A673 (cell line): ENCODE measurements at regions not wholly inside any gene's neighbourhood (a gene's known extent, or its start where the extent isn't known, plus 50 kb on each side); places are given as distances from the start of the nearest gene placed in this dataset.

Source experiments
- BruUV-seq: library from RNA; stranded (reverse); fragments of 400-500 nt; replicated peaks from 2 replicates; lab custom pipeline; 2021; lab: Mats Ljungman, UMichigan
- CTCF ChIA-PET: fragments of 300-600 bp; sonication (Branson Sonifier 250); formaldehyde crosslinking; loops from one replicate; lab custom pipeline; 2022; ENCODE audit warnings: antibody characterized with exemption; lab: Charles Lee
- POLR2A ChIA-PET: fragments of 300-600 bp; sonication (Branson Sonifier 250); formaldehyde crosslinking; loops from one replicate; lab custom pipeline; 2022; ENCODE audit warnings: antibody characterized with exemption; ENCODE audit not compliant: low non-redundant PET; lab: Charles Lee
- DNase-seq: peaks from one replicate; pipeline ENCODE4 v3.0.0-alpha.2; 2015; ENCODE audit warnings: low spot score
- H3K27ac ChIP-seq: fragments of 200-600 bp; sonication (generic); 2 replicates; pipeline ENCODE4 v1.5.1; 2016; ENCODE audit warnings: mixed run types, low read depth, mild to moderate bottlenecking, mixed read lengths, antibody characterized with exemption, low read length; ENCODE audit not compliant: poor library complexity, severe bottlenecking
- H3K27me3 ChIP-seq: fragments of 200-600 bp; sonication (generic); replicated peaks from 2 replicates; pipeline ENCODE4 v1.6.1; 2017; ENCODE audit warnings: mixed run types, low read depth, mild to moderate bottlenecking, mixed read lengths, antibody characterized with exemption, low read length; ENCODE audit not compliant: insufficient read depth, poor library complexity
- H3K36me3 ChIP-seq: fragments of 200-600 bp; sonication (generic); 2 replicates; pipeline ENCODE4 v1.6.1; 2016; ENCODE audit warnings: mixed run types, mild to moderate bottlenecking, mixed read lengths, antibody characterized with exemption, low read length; ENCODE audit not compliant: insufficient read depth, poor library complexity, severe bottlenecking
- H3K4me1 ChIP-seq: fragments of 200-600 bp; sonication (generic); 2 replicates; pipeline ENCODE4 v1.6.1; 2017; ENCODE audit warnings: mixed run types, mild to moderate bottlenecking, mixed read lengths, antibody characterized with exemption, low read length; ENCODE audit not compliant: insufficient read depth, poor library complexity, severe bottlenecking
- H3K4me3 ChIP-seq: fragments of 200-600 bp; sonication (generic); 2 replicates; pipeline ENCODE4 v1.5.1; 2016; ENCODE audit warnings: low read depth, mixed run types, mild to moderate bottlenecking, mixed read lengths, low read length; ENCODE audit not compliant: poor library complexity, severe bottlenecking
- H3K9me3 ChIP-seq: fragments of 200-600 bp; sonication (generic); 2 replicates; pipeline ENCODE4 v1.6.1; 2016; ENCODE audit warnings: mixed run types, low read depth, mild to moderate bottlenecking, mixed read lengths, antibody characterized with exemption, low read length; ENCODE audit not compliant: poor library complexity, severe bottlenecking
- CTCF ChIP-seq: fragments of 300-800, 200-600 bp; sonication (generic); conservative IDR thresholded peaks from 2 replicates; pipeline ENCODE4 v1.5.1; 2017; ENCODE audit warnings: low read depth, mild to moderate bottlenecking, antibody characterized with exemption, low read length, moderate library complexity, mixed read lengths
- EZH2 ChIP-seq: fragments of 200-600 bp; sonication (generic); IDR thresholded peaks from 2 replicates; pipeline ENCODE4 v1.6.1; 2017; ENCODE audit warnings: borderline replicate concordance, low read depth, mild to moderate bottlenecking, mixed read lengths, antibody characterized with exemption, low read length; ENCODE audit not compliant: poor library complexity, severe bottlenecking
- intact Hi-C: fragments of 100-400 bp; cut with micrococcal nuclease; formaldehyde crosslinking; loops from one replicate; pipeline ENCODE4 v1.10.0; 2022; ENCODE audit not compliant: unreplicated experiment

GRCh38 chr16:76108460-76108859 is 168.7 kb upstream of the CNTNAP4 start:
- Histone ChIP-seq H3K4me1 (no peaks in the 10 kb centered on the region), H3K27me3 (no peaks in the 10 kb centered on the region), H3K27ac (no peak overlapping the region), H3K36me3 (no peaks in the 10 kb centered on the region), H3K4me3 (no peak overlapping the region), H3K9me3 (no peaks in the 10 kb centered on the region)
- intact Hi-C loops, result no loop called here
- ChIA-PET CTCF (no interaction called here), POLR2A (no interaction called here)
- no peak for TF ChIP-seq EZH2
- TF ChIP-seq CTCF, result no peak
- no TSS peak for BruUV-seq
- peak; percentile 0 for DNase-seq

- POLR2A ChIA-PET, result no interaction called here
- no TSS peak for BruUV-seq
Measured at GRCh38 chr16:76114681-76115080, 162.5 kb upstream of the CNTNAP4 start.

GRCh38 chr16:76118344-76118743 is 158.9 kb upstream of the CNTNAP4 start:
- DNase-seq, result no peak
- H3K27ac ChIP-seq, result no peak overlapping the region
- ChIA-PET CTCF (no interaction called here), POLR2A (no interaction called here)
- H3K36me3 ChIP-seq, result no peaks in the 10 kb centered on the region
- intact Hi-C loops, result no loop called here
- no peaks in the 10 kb centered on the region for H3K4me1 ChIP-seq
- no TSS peak for BruUV-seq
- H3K9me3 ChIP-seq, result no peaks in the 10 kb centered on the region
- TF ChIP-seq CTCF (no peak), EZH2 (no peak)
- H3K27me3 ChIP-seq, result peaks cover 3% of the 10 kb centered on the region
- no peak overlapping the region for H3K4me3 ChIP-seq

More at GRCh38 chr16:76114681-76115080, 162.5 kb upstream of the CNTNAP4 start:
- no peak overlapping the region for H3K4me3 ChIP-seq
- CTCF ChIA-PET, result no interaction called here
- TF ChIP-seq EZH2 (no peak), CTCF (no peak)
- H3K27me3 ChIP-seq, result no peaks in the 10 kb centered on the region
- intact Hi-C loops, result no loop called here
- no peak overlapping the region for H3K27ac ChIP-seq
- H3K4me1 ChIP-seq, result no peaks in the 10 kb centered on the region
- no peaks in the 10 kb centered on the region for H3K36me3 ChIP-seq
- peak; percentile 29 for DNase-seq
- no peaks in the 10 kb centered on the region for H3K9me3 ChIP-seq
